ENCODE measurements at regions not wholly inside any gene's neighbourhood (a gene's known extent, or its start where the extent isn't known, plus 50 kb on each side); places are given as distances from the start of the nearest gene placed in this dataset.

GRCh38 chr12:43069768-43070221 lies 480.2 kb upstream of the PRICKLE1 start:
- TF ChIP-seq CTCF (IDR thresholded peaks at IDR 0.05; ENCODE audit: insufficient read depth, low read length) (no peak), POLR2AphosphoS5 (IDR thresholded peaks at IDR 0.05; ENCODE audit: low read depth) (no peak), REST (IDR thresholded peaks at IDR 0.05; ENCODE audit: insufficient replicate concordance, low read depth) (no peak), SPI1 (IDR thresholded peaks at IDR 0.05; ENCODE audit: borderline replicate concordance, low read depth) (no peak), GABPA (IDR thresholded peaks at IDR 0.05; ENCODE audit: low read depth) (no peak)
- Histone ChIP-seq H3K4me3 (replicated peaks; ENCODE audit: insufficient read depth, low read length) (no peak overlapping the region), H3K27ac (replicated peaks) (no peak overlapping the region), H3K27me3 (ENCODE audit: insufficient read depth, poor library complexity, severe bottlenecking) (no peaks in the 10 kb centered on the region)
- DNase-seq (ENCODE audit: low read depth in 1 of 2, low spot score in 1 of 2), result no peak

GRCh38 chr12:43066471-43066870 lies 476.9 kb upstream of the PRICKLE1 start:
- H3K27ac ChIP-seq (replicated peaks), result no peak overlapping the region
- no peak for DNase-seq (ENCODE audit: low read depth in 1 of 2, low spot score in 1 of 2)
- TF ChIP-seq CTCF (IDR thresholded peaks at IDR 0.05; ENCODE audit: insufficient read depth, low read length), result no peak
- no peaks in the 10 kb centered on the region for H3K27me3 ChIP-seq (ENCODE audit: insufficient read depth, poor library complexity, severe bottlenecking)
- H3K4me3 ChIP-seq (replicated peaks; ENCODE audit: insufficient read depth, low read length), result no peak overlapping the region

- Histone ChIP-seq H3K27ac (replicated peaks) (no peak overlapping the region), H3K4me3 (replicated peaks; ENCODE audit: insufficient read depth, low read length) (no peak overlapping the region), H3K27me3 (ENCODE audit: insufficient read depth, poor library complexity, severe bottlenecking) (no peaks in the 10 kb centered on the region)
- DNase-seq (ENCODE audit: low read depth in 1 of 2, low spot score in 1 of 2), result no peak
- TF ChIP-seq GABPA (IDR thresholded peaks at IDR 0.05; ENCODE audit: low read depth), result no peak
- no peak for TF ChIP-seq POLR2AphosphoS5 (IDR thresholded peaks at IDR 0.05; ENCODE audit: low read depth)
- no peak for TF ChIP-seq SPI1 (IDR thresholded peaks at IDR 0.05; ENCODE audit: borderline replicate concordance, low read depth)
These were observed 474.1 kb upstream of the PRICKLE1 start for GRCh38 chr12:43063650-43064049.

GRCh38 chr12:43062201-43062895 lies 472.8 kb upstream of the PRICKLE1 start:
- no peaks in the 10 kb centered on the region for H3K27me3 ChIP-seq (ENCODE audit: insufficient read depth, poor library complexity, severe bottlenecking)
- TF ChIP-seq GABPA (IDR thresholded peaks at IDR 0.05; ENCODE audit: low read depth), result no peak
- TF ChIP-seq REST (IDR thresholded peaks at IDR 0.05; ENCODE audit: insufficient replicate concordance, low read depth), result no peak
- no peak for TF ChIP-seq POLR2AphosphoS5 (IDR thresholded peaks at IDR 0.05; ENCODE audit: low read depth)
- TF ChIP-seq SPI1 (IDR thresholded peaks at IDR 0.05; ENCODE audit: borderline replicate concordance, low read depth), result no peak
- TF ChIP-seq CTCF (IDR thresholded peaks at IDR 0.05; ENCODE audit: insufficient read depth, low read length), result no peak

More at GRCh38 chr12:43062201-43062895, 472.8 kb upstream of the PRICKLE1 start:
- DNase-seq (ENCODE audit: low read depth in 1 of 2, low spot score in 1 of 2), result no peak
- H3K27ac ChIP-seq (replicated peaks), result no peak overlapping the region
- no peak overlapping the region for H3K4me3 ChIP-seq (replicated peaks; ENCODE audit: insufficient read depth, low read length)

All from HL-60 (cell line).